H9 (cell line): ENCODE measurements at regions not wholly inside any gene's neighbourhood (a gene's known extent, or its start where the extent isn't known, plus 50 kb on each side); places are given as distances from the start of the nearest gene placed in this dataset.

ENCODE experiments used
- DNase-seq: peaks from one replicate; pipeline ENCODE4 v3.0.0-alpha.2; 2017
- H2AFZ ChIP-seq: one replicate; pipeline ENCODE4 v1.6.1; 2013; ENCODE audit warnings: mild to moderate bottlenecking, low read length, control low read depth, moderate library complexity
- H2AK5ac ChIP-seq: 2 replicates; pipeline ENCODE4 v1.6.1; 2013; ENCODE audit warnings: low read length, control low read depth, mixed read lengths; ENCODE audit not compliant: insufficient read length
- H2BK120ac ChIP-seq: one replicate; pipeline ENCODE4 v1.6.1; 2013; ENCODE audit warnings: low read depth, mild to moderate bottlenecking, low read length, control low read depth, inconsistent platforms; ENCODE audit not compliant: poor library complexity, severe bottlenecking
- H2BK12ac ChIP-seq: 2 replicates; pipeline ENCODE4 v1.6.1; 2013; ENCODE audit warnings: low read length, control low read depth, mixed read lengths, low read depth; ENCODE audit not compliant: insufficient read length
- H2BK15ac ChIP-seq: 2 replicates; pipeline ENCODE4 v1.6.1; 2013; ENCODE audit warnings: low read depth, low read length, control low read depth
- H2BK20ac ChIP-seq: one replicate; pipeline ENCODE4 v1.6.1; 2013; ENCODE audit warnings: low read depth, mild to moderate bottlenecking, low read length, control low read depth, inconsistent platforms; ENCODE audit not compliant: poor library complexity, severe bottlenecking
- H2BK5ac ChIP-seq: 2 replicates; pipeline ENCODE4 v1.6.1; 2013; ENCODE audit warnings: low read length, control low read depth, mixed read lengths; ENCODE audit not compliant: insufficient read length
- H3K14ac ChIP-seq: 2 replicates; pipeline ENCODE4 v1.6.1; 2013; ENCODE audit warnings: low read length, control low read depth; ENCODE audit not compliant: insufficient read depth
- H3K18ac ChIP-seq: 2 replicates; pipeline ENCODE4 v1.6.1; 2013; ENCODE audit warnings: low read depth, mild to moderate bottlenecking, mixed read lengths, low read length, control low read depth; ENCODE audit not compliant: insufficient read length
- H3K23ac ChIP-seq: 2 replicates; pipeline ENCODE4 v1.6.1; 2013; ENCODE audit warnings: low read length, control low read depth, mixed read lengths, low read depth; ENCODE audit not compliant: insufficient read length
- H3K23me2 ChIP-seq: 2 replicates; pipeline ENCODE4 v1.6.1; 2013; ENCODE audit warnings: low read depth, mild to moderate bottlenecking, mixed read lengths, low read length, control low read depth; ENCODE audit not compliant: insufficient read length, poor library complexity, severe bottlenecking
- H3K27ac ChIP-seq: 2 replicates; pipeline ENCODE4 v1.5.1; 2013; ENCODE audit warnings: low read length, control low read depth, mixed read lengths, low read depth; ENCODE audit not compliant: insufficient read length
- H3K27me3 ChIP-seq: 2 replicates; pipeline ENCODE4 v1.6.1; 2013; ENCODE audit warnings: low read length, control low read depth, inconsistent platforms; ENCODE audit not compliant: insufficient read depth
- H3K4ac ChIP-seq: 2 replicates; pipeline ENCODE4 v1.6.1; 2013; ENCODE audit warnings: low read depth, mild to moderate bottlenecking, control low read depth, inconsistent platforms, low read length, moderate library complexity
- H3K4me1 ChIP-seq: 2 replicates; pipeline ENCODE4 v1.6.1; 2013; ENCODE audit warnings: low read length, control low read depth, inconsistent platforms; ENCODE audit not compliant: insufficient read depth
- H3K4me2 ChIP-seq: 2 replicates; pipeline ENCODE4 v1.6.1; 2013; ENCODE audit warnings: low read length, control low read depth, mixed read lengths; ENCODE audit not compliant: insufficient read length, insufficient read depth
- H3K56ac ChIP-seq: 2 replicates; pipeline ENCODE4 v1.6.1; 2013; ENCODE audit warnings: low read depth, mild to moderate bottlenecking, mixed read lengths, low read length, control low read depth; ENCODE audit not compliant: insufficient read length
- H3K79me1 ChIP-seq: 2 replicates; pipeline ENCODE4 v1.6.1; 2013; ENCODE audit warnings: low read depth, mild to moderate bottlenecking, moderate library complexity, low read length, control low read depth, inconsistent platforms; ENCODE audit not compliant: insufficient read depth, poor library complexity, severe bottlenecking
- H3K79me2 ChIP-seq: 2 replicates; pipeline ENCODE4 v1.6.1; 2013; ENCODE audit warnings: low read length, control low read depth, inconsistent platforms; ENCODE audit not compliant: insufficient read depth
- H3K9ac ChIP-seq: 2 replicates; pipeline ENCODE4 v1.6.1; 2013; ENCODE audit warnings: low read length, control low read depth, mixed read lengths; ENCODE audit not compliant: insufficient read length; ENCODE audit errors: extremely low read depth
- H3K9me3 ChIP-seq: one replicate; pipeline ENCODE4 v1.6.1; 2013; ENCODE audit warnings: low read depth, low read length, inconsistent platforms; ENCODE audit not compliant: control insufficient read depth
- H3T11ph ChIP-seq: one replicate; pipeline ENCODE4 v1.6.1; 2013; ENCODE audit warnings: mild to moderate bottlenecking, low read length, control low read depth, inconsistent platforms
- H4K20me1 ChIP-seq: one replicate; pipeline ENCODE4 v1.6.1; 2013; ENCODE audit not compliant: control insufficient read depth, insufficient read length, insufficient read depth
- H4K5ac ChIP-seq: 2 replicates; pipeline ENCODE4 v1.6.1; 2013; ENCODE audit warnings: low read depth, mild to moderate bottlenecking, mixed read lengths, low read length, control low read depth; ENCODE audit not compliant: insufficient read length
- H4K8ac ChIP-seq: replicated peaks from 2 replicates; pipeline ENCODE4 v1.6.1; 2013; ENCODE audit warnings: low read length, control low read depth, mixed read lengths, low read depth; ENCODE audit not compliant: insufficient read length
- H4K91ac ChIP-seq: 2 replicates; pipeline ENCODE4 v1.6.1; 2013; ENCODE audit warnings: low read depth, mild to moderate bottlenecking, moderate library complexity, mixed read lengths, low read length, control low read depth; ENCODE audit not compliant: insufficient read length
- H3K27ac Mint-ChIP-seq, 3 experiments: 2 replicates in 2 of 3; 3 replicates in 1 of 3; pipeline ENCODE4 v1.8.0; 2020 to 2021; ENCODE audit warnings: mixed read lengths in 3 of 3, mild to moderate bottlenecking in 1 of 3, moderate library complexity in 1 of 3
- H3K27me3 Mint-ChIP-seq: 2 replicates; pipeline ENCODE4 v1.8.0; 2021; ENCODE audit warnings: low read depth, mild to moderate bottlenecking, moderate library complexity, mixed read lengths
- H3K36me3 Mint-ChIP-seq, 3 experiments: 2 replicates in 2 of 3; 3 replicates in 1 of 3; pipeline ENCODE4 v1.8.0; 2020 to 2021; ENCODE audit warnings: low read depth in 3 of 3, mixed read lengths in 3 of 3; ENCODE audit not compliant: insufficient read depth in 1 of 3
- H3K4me1 Mint-ChIP-seq, 2 experiments: 2 replicates each; pipeline ENCODE4 v1.8.0; 2020; ENCODE audit warnings: mixed read lengths in 2 of 2
- H3K4me3 Mint-ChIP-seq, 2 experiments: 2 replicates in 1 of 2; 3 replicates in 1 of 2; pipeline ENCODE4 v1.8.0; 2020 to 2021; ENCODE audit warnings: mild to moderate bottlenecking in 2 of 2, mixed read lengths in 2 of 2, moderate library complexity in 1 of 2
- H3K9me3 Mint-ChIP-seq, 2 experiments: 2 replicates in 1 of 2; 3 replicates in 1 of 2; pipeline ENCODE4 v1.8.0; 2020; ENCODE audit warnings: mild to moderate bottlenecking in 2 of 2, mixed read lengths in 2 of 2, moderate library complexity in 1 of 2
- CTCF ChIP-seq: fragments of 200-600 bp; sonication (generic); conservative IDR thresholded peaks from 3 replicates; pipeline ENCODE4 v1.8.0; 2021; ENCODE audit warnings: antibody characterized with exemption, mild to moderate bottlenecking
- WGBS: extraction: QIAGEN DNeasy Blood & Tissue Kit; methylation state at CpG from one replicate; pipeline ENCODE4 v1.1.7; 2013; ENCODE audit warnings: missing lambda C conversion rate, low lambda C conversion rate, mixed read lengths; ENCODE audit not compliant: insufficient read length; ENCODE audit errors: extremely low coverage; 5-methylcytosine and 5-hydroxymethylcytosine counted together

GRCh38 chr18:6659963-6660725 is 69.4 kb upstream of the ARHGAP28 start:
- Histone ChIP-seq H3K27me3 (no peaks in the 10 kb centered on the region), H3K23ac (no peak overlapping the region), H3K9ac (no peak overlapping the region), H2BK15ac (no peak overlapping the region), H3K14ac (no peak overlapping the region), H2BK5ac (no peak overlapping the region), H3K4me2 (no peak overlapping the region), H3K79me2 (no peaks in the 10 kb centered on the region), H3K23me2 (no peaks in the 10 kb centered on the region), H3K56ac (no peak overlapping the region), H4K5ac (no peak overlapping the region), H3K18ac (no peak overlapping the region), H2BK20ac (no peak overlapping the region), H3K9me3 (no peaks in the 10 kb centered on the region), H2AK5ac (no peak overlapping the region), H2BK120ac (no peak overlapping the region), H3T11ph (no peak overlapping the region), H4K91ac (no peak overlapping the region), H4K20me1 (no peaks in the 10 kb centered on the region), H3K79me1 (no peaks in the 10 kb centered on the region), H3K27ac (no peak overlapping the region), H3K4ac (no peak overlapping the region), H2AFZ (no peak overlapping the region), H3K4me1 (no peaks in the 10 kb centered on the region; the same call in 1 of the 2 replicates), H4K8ac (no peak overlapping the region), H2BK12ac (no peak overlapping the region)
- Mint-ChIP-seq H3K36me3 (no peaks in the 10 kb centered on the region), H3K27ac (peak overlapping the region in 2 of 3 experiments; percentile 25 to 56; a peak in 1 of 7 replicates), H3K4me1 (peaks cover 37 to 41% of the 10 kb centered on the region in 2 experiments), H3K9me3 (peaks cover 2 to 7% of the 10 kb centered on the region in 2 experiments; a peak in 3 of 5 replicates), H3K27me3 (no peaks in the 10 kb centered on the region; the same call in 1 of the 2 replicates), H3K4me3 (no peak overlapping the region)
- WGBS: no CpG with 5 or more reads among the region's 7 CpGs
- TF ChIP-seq CTCF: no peak
- no peak for DNase-seq
